LNCAP (cell line): ENCODE measurements at regions not wholly inside any gene's neighbourhood (a gene's known extent, or its start where the extent isn't known, plus 50 kb on each side); places are given as distances from the start of the nearest gene placed in this dataset.

ENCODE experiments used
- CTCF ChIP-seq: fragments of 450-650 bp; IDR thresholded peaks from 2 replicates; pipeline ENCODE4 v1.5.1; 2017; ENCODE audit warnings: mild to moderate bottlenecking

- TF ChIP-seq CTCF: no peak
Observed at GRCh38 chr17:33438139-33438538, 145.0 kb upstream of the ASIC2 start.

- no peak for TF ChIP-seq CTCF
Observed at GRCh38 chr17:33438578-33438977, 145.5 kb upstream of the ASIC2 start.

DNA sequence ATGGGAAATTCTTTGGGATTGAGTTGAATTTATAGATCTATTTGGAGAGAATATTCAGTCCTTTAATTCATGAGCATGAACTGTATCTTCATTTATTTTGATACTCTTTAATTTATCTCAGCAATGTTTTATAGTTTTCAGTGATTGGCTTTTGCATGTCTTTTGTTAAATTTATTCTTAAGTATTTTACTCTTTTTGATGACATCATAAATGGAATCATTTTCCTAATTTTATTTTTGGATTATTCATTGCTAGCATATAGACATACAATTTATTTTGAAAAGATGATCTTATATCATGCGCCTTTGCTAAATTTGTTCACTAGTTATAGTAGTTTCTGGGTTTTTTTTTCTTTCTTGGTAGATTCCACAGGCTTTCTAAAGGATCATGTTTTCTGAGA, 149.2 kb upstream of the ASIC2 start:
- TF ChIP-seq CTCF: no peak

DNA sequence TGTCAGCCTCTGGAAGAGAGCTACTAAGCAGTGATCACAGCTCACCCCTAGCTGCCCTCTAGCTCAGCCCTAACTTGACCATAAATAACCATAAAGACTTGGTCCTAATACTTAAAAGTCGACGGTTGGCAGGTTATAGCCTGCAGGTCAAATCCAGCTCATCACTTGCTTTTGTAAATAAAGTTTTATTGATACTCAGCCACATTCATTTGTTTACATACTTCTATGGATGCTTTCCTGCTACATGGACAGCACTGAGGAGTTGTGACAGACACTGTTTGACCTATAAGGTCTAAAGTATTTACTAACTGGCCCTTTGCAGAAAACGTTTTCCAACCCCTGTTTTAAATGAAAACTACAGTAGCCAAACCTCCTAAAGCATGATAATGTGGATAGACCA, 151.6 kb upstream of the ASIC2 start:
- TF ChIP-seq CTCF: no peak

DNA sequence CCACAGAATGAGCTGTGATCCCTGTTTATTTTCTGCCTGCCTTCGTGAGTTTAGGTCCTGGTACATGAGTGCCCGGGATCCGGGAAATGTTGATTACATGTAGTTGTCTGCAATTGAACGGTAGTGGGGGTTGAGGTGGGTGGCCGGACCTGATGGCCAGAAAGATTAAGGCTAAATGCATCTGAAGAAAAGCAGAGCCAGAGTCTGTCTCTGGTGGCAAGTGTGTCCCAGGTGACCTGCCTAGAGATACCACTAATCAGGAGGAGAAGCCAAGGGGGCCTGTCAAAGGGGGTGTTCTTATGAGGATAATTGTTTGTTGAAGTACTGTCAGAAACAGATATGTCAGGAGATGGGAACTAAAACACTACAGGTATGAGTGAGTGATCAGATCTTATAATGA, 154.0 kb upstream of the ASIC2 start:
- no peak for TF ChIP-seq CTCF

DNA sequence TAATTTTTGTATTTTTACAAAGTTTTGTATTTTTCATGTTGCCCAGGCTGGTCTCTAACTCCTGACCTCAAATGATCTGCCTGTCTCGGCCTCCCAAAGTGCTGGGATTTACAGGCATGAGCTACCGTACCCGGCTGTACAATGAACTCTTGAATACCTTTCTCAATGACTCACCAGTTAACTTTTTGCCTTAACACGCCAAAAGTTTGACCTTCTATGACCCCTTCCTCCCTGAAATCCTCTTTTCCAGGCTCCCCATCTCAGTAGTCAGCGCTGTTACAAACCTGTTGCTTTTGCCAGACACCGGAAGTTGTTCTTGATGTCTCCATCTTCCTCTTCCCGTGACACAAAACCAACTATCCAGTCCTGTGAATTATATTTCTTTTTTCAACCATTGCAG, 158.1 kb upstream of the ASIC2 start:
- TF ChIP-seq CTCF: no peak

DNA sequence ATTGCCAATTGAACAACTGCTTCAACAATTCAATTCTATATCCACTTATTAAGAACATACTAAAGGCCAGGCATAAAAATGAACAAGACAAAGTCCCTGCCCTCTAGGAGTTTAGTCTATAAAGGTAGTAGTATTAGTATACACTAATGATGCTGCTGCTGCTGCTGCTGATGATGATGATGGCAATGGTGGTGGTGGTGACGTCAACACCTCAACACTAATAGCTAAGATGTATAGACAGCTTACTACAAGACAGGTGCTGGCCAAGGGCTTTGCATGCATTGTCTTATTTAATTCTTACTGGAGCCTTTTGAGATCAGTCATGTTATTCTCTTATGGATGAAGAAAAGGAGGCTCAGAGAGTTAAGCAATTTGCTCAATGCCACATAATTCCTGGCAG, 164.4 kb upstream of the ASIC2 start:
- no peak for TF ChIP-seq CTCF
